Dendritic cell treated with granulocyte-macrophage colony-stimulating factor and Interleukin-4, amounts not matched to agents 40 ng/mL and 50 ng/mL, for 4 days (primary cell): ENCODE measurements at regions not wholly inside any gene's neighbourhood (a gene's known extent, or its start where the extent isn't known, plus 50 kb on each side); places are given as distances from the start of the nearest gene placed in this dataset.
"Not testable (repeated sequence)": the region's sequence is repeated elsewhere in the genome, so short reads cannot be mapped to it uniquely, and the experiment has no call there.

Source experiments
- H3K27ac Mint-ChIP-seq: one replicate; pipeline ENCODE4 v1.8.0; 2022; ENCODE audit warnings: mild to moderate bottlenecking, mixed read lengths
- H3K27me3 Mint-ChIP-seq: one replicate; pipeline ENCODE4 v1.8.0; 2022; ENCODE audit warnings: mild to moderate bottlenecking, mixed read lengths
- H3K36me3 Mint-ChIP-seq: one replicate; pipeline ENCODE4 v1.8.0; 2022; ENCODE audit warnings: low read depth, mixed read lengths
- H3K4me1 Mint-ChIP-seq: one replicate; pipeline ENCODE4 v1.8.0; 2022; ENCODE audit warnings: low read depth, mixed read lengths
- H3K4me3 Mint-ChIP-seq: one replicate; pipeline ENCODE4 v1.8.0; 2022; ENCODE audit warnings: mild to moderate bottlenecking, moderate library complexity, mixed read lengths
- H3K9me3 Mint-ChIP-seq: one replicate; pipeline ENCODE4 v1.8.0; 2022; ENCODE audit warnings: mixed read lengths
- intact Hi-C: fragments of 100-400 bp; cut with micrococcal nuclease; formaldehyde crosslinking; loops from one replicate; pipeline ENCODE4 v1.15.0; 2022

DNA sequence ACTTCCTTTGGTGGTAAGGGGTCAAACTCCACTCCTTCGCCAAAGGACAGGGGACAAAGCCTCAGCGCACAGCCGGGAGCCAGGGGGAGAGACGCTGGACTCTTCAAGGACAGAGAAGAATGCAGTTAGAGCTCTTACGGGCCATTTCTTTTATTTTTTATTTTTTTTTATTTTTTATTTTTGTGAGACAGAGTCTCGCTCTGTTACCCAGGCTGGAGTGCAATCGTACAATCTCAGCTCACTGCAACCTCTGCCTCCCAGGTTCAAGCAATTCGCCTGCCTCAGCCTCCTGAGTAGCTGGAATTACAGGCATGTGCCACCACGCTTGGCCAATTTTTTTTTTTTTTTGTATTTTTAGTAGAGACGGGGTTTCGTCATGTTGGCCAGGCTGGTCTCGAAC, 93.2 kb upstream of the RPH3AL start, which contains the start of gene RFLNB:
Gene RFLNB, minus strand, starts transcription at position 101 of the 400 bp plus-strand sequence.
- H3K9me3 Mint-ChIP-seq, H3K4me3 Mint-ChIP-seq, H3K27ac Mint-ChIP-seq, H3K36me3 Mint-ChIP-seq, H3K27me3 Mint-ChIP-seq, intact Hi-C loops: not testable (repeated sequence)
- H3K4me1 Mint-ChIP-seq: peaks cover 18% of the 10 kb centered on the region

DNA sequence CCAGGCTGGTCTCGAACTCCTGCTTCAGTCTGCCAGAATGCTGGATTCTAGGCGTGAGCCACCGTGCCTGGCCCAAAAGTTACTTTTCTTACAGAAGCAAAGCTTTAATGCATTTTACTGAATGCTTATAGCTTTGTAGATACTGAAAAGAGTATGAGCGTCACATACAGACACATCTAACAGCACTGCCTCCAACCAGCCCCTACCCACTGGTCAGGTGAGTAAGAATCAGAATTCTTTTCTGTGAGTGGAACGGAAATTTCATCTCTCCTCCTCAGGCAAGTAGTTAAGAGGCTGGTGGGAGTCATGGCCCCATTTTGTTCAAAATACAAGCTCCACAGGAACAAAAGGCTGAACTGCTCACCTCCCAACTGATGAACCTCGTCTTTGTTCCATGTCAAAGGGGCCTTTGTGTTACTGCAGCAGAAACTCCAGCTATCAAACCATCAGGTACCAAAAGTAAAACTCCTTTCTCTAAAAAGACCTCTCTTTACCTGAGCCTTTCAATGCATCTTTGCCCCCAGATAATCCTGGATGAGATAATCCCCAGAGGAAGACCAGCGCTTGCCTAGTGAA, 92.4 kb upstream of the RPH3AL start:
- Mint-ChIP-seq H3K4me3 (no peak overlapping the region), H3K9me3 (no peaks in the 10 kb centered on the region), H3K27me3 (no peaks in the 10 kb centered on the region), H3K27ac (no peak overlapping the region), H3K36me3 (peaks cover 8% of the 10 kb centered on the region), H3K4me1 (peaks cover 18% of the 10 kb centered on the region)
- intact Hi-C loops: no loop called here

DNA sequence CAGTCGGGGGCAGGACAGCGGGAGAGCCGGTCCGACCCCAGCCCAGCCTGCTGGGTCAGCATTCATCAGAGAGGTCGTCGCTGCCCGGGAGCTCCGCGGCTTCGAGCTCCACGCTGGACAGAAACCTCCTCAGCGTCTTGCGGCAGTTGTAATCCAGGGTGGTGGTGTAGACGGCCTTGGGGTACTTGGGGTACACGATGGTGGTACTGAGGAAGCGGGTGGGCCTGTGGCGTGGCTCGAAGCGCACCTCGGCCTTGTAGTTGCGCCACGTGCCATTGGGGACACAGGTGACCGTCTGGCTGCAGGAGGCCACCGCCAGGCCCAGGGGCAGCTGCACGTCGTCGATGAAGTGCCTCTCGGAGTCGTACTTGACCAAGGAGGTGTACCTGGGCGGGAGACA, 90.5 kb upstream of the RPH3AL start:
- no peaks in the 10 kb centered on the region for H3K9me3 Mint-ChIP-seq
- H3K4me1 Mint-ChIP-seq: peaks cover 18% of the 10 kb centered on the region
- H3K4me3 Mint-ChIP-seq: no peak overlapping the region
- peaks cover 8% of the 10 kb centered on the region for H3K36me3 Mint-ChIP-seq
- H3K27ac Mint-ChIP-seq: peak overlapping the region; percentile 51
- H3K27me3 Mint-ChIP-seq: no peaks in the 10 kb centered on the region
- intact Hi-C loops: no loop called here

DNA sequence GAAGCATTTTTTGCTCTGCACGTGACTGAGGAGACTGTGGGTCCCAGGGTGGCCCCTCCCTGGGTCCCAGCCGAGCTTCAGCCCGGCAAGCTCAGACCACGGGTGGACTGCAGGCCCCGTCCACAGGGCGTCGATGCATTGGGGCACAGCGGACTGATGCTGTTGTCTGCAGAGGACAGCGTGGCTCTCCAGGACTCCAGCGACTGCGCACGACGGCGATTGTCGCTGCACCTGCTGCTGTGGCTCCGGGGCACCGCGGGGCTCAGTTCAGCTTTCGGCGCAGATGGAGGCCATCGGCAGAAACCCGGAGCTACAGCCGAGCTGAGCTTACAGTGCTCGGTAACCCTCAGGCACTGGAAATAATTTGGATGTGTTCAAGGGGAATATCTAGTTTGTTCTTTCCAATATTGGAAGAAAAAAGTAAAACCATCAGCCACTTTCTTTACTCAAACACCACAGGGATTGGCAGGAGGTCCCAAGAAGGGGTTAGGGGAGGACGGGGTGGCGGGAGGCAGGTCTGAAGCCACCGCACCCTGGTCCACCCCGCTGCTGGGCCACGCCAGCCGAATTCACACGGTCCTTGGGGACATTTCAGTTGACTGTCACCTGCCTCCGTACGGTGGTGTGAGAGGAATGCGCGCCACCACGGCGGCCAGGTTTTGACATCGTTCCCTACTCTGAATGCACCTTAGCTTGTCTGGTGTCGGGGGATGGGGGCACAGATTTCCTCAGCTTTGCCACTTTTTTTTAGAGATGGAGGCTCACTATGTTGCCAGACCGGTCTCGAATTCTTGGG, 88.7 kb upstream of the RPH3AL start:
- H3K9me3 Mint-ChIP-seq: no peaks in the 10 kb centered on the region
- no peak overlapping the region for H3K4me3 Mint-ChIP-seq
- H3K27me3 Mint-ChIP-seq: no peaks in the 10 kb centered on the region
- peaks cover 14% of the 10 kb centered on the region for H3K4me1 Mint-ChIP-seq
- H3K27ac Mint-ChIP-seq: no peak overlapping the region
- intact Hi-C loops: no loop called here
- peaks cover 8% of the 10 kb centered on the region for H3K36me3 Mint-ChIP-seq

DNA sequence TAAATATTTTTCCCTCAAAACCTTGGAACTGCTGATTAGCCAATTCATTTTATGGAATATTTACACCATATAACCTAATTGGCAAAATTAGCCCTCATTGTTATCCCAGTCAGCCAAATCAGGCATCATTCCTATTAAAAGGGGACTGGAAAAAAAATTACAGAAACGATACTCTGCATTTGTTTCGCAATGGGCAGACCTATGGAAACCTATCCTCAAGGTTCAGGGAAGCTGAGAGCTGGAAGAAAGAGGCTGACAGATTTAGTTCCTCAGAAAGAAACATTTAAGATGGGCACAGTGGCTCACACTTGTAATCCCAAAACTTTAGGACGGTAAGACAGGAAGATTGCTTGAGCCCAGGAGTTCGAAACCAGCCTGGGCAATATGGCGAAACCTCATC, 85.6 kb upstream of the RPH3AL start:
- intact Hi-C loops: no loop called here
- no peak overlapping the region for H3K27ac Mint-ChIP-seq
- peaks cover 9% of the 10 kb centered on the region for H3K9me3 Mint-ChIP-seq
- H3K4me3 Mint-ChIP-seq: no peak overlapping the region
- peaks cover 8% of the 10 kb centered on the region for H3K36me3 Mint-ChIP-seq
- peaks cover 5% of the 10 kb centered on the region for H3K4me1 Mint-ChIP-seq
- H3K27me3 Mint-ChIP-seq: no peaks in the 10 kb centered on the region

DNA sequence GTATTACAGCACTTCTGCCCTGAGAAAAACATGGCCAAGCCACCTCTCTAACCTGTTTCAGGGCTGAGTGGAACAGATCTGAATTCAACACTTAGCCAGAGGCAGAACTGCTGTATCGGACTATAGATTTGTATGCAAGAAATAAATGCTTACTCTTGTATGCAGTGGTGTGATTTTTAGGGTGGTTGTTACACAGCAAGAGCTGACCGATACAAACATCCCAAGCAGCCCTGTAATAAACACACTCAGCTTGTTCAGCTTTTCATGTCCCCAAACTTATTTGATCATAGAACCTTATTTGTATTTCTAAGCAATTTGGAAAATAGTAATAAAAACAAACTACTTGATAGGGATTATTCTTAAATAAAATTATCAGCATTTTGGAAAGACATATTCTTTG, 84.9 kb upstream of the RPH3AL start:
- H3K27me3 Mint-ChIP-seq: no peaks in the 10 kb centered on the region

DNA sequence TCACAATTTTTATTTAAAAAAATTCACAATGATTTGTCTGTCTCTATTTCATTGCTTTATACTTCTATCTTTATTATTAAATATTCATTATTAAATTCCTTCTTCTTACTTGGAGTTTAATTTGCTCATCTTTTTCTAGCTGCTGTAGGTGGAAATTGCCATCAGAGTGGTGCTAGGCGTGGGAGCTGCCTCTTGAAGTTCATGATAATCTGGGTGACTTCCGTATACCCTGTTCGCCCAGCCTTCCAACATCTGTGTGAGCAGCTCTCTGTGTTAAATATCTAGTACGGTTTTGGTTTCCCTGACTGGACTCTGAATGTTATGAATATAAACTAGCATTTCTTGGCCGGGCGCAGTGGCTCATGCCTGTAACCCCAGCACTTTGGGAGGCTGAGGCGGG, 84.0 kb upstream of the RPH3AL start:
- H3K4me3 Mint-ChIP-seq: no peak overlapping the region
- no peaks in the 10 kb centered on the region for H3K4me1 Mint-ChIP-seq
- peaks cover 8% of the 10 kb centered on the region for H3K36me3 Mint-ChIP-seq
- H3K9me3 Mint-ChIP-seq: peaks cover 9% of the 10 kb centered on the region
- intact Hi-C loops: no loop called here
- H3K27ac Mint-ChIP-seq: no peak overlapping the region
- H3K27me3 Mint-ChIP-seq: no peaks in the 10 kb centered on the region

More for the DNA sequence above, 84.9 kb upstream of the RPH3AL start:
- peaks cover 9% of the 10 kb centered on the region for H3K9me3 Mint-ChIP-seq
- H3K4me1 Mint-ChIP-seq: no peaks in the 10 kb centered on the region
- H3K27ac Mint-ChIP-seq: no peak overlapping the region
- H3K36me3 Mint-ChIP-seq: peaks cover 8% of the 10 kb centered on the region
- no peak overlapping the region for H3K4me3 Mint-ChIP-seq
- intact Hi-C loops: no loop called here

DNA sequence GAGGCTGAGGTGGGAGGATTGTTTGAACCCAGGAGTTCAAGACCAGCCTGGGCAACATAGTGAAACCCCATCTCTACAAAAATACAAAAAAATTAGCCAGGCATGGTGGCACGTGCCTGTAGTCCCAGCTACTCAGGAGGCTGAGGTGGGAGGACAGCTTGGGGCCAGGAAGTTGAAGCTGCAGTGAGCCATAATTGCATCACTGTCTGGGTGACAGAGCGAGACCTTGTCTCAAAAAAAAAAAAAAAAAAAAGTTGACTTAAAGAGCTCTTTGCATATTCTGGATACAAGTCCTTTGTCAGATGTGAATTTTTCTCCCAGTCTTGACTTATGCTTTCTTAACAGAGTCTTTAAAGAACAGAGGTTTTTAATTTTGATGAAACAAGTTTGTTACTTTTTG, 79.9 kb upstream of the RPH3AL start:
- H3K27me3 Mint-ChIP-seq, H3K27ac Mint-ChIP-seq, H3K36me3 Mint-ChIP-seq, H3K4me3 Mint-ChIP-seq, H3K4me1 Mint-ChIP-seq, intact Hi-C loops: not testable (repeated sequence)
- H3K9me3 Mint-ChIP-seq: peaks cover 31% of the 10 kb centered on the region

DNA sequence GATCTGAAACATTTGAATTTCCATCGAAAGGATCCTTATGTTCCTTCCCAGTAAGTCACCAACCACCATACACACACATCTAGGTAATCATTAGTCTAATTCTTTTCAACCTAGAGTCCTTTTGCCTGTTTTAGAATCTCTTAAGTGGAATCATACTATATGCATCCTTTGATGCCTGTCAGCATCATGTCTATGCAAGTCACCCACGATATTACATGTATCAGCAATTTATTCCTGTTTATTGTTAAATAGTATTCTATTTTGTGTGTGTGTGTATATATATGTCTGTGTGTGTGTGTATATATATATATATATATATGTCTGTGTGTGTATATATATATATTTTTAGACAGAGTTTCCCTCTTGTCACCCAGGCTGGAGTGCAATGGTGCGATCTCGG, 78.9 kb upstream of the RPH3AL start:
- intact Hi-C loops: no loop called here
- H3K27ac Mint-ChIP-seq: no peak overlapping the region

DNA sequence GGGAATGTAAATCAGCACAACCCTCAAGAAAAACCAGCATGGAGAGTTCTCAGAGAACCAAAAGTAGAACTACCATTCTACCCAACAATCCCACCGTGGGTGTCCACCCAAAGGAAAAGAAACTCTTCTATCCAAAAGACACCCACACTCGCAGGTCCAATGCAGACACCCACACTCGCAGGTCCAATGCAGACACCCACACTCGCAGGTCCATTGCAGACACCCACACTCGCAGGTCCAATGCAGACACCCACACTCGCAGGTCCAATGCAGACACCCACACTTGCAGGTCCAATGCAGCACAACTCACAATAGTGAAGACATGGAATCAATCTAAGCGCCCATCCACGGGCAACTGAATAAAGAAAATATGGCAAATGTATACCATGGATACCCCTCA, 77.0 kb upstream of the RPH3AL start:
- Mint-ChIP-seq H3K27me3 (no peaks in the 10 kb centered on the region), H3K4me1 (no peaks in the 10 kb centered on the region), H3K27ac (no peak overlapping the region), H3K4me3 (no peak overlapping the region), H3K9me3 (peaks cover 23% of the 10 kb centered on the region), H3K36me3 (no peaks in the 10 kb centered on the region)
- intact Hi-C loops: no loop called here

More for the DNA sequence above, 78.9 kb upstream of the RPH3AL start:
- Mint-ChIP-seq H3K4me3 (no peak overlapping the region), H3K36me3 (no peaks in the 10 kb centered on the region), H3K9me3 (peaks cover 32% of the 10 kb centered on the region), H3K27me3 (no peaks in the 10 kb centered on the region), H3K4me1 (no peaks in the 10 kb centered on the region)

DNA sequence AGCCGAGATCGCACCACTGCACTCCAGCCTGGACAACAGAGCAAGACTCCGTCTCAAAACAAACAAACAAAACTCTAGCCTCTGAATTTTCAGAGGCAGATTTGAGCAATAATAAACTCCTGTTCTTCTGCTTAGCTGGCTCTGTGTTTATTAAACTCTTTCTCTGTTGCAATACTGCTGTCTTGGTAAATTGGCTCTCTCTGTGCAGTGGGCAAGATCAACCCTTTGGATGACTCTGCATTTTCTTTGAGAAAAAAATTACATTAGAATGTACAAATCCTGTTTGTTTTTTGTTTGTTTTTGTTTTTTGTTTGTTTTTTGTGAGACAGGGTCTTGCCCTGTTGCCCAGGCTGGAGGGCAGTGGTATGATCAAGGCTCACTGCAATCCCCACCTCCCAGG, 75.8 kb upstream of the RPH3AL start:
- intact Hi-C loops: no loop called here
- Mint-ChIP-seq H3K36me3 (no peaks in the 10 kb centered on the region), H3K4me1 (no peaks in the 10 kb centered on the region), H3K4me3 (no peak overlapping the region), H3K27ac (no peak overlapping the region), H3K9me3 (peaks cover 23% of the 10 kb centered on the region), H3K27me3 (no peaks in the 10 kb centered on the region)

DNA sequence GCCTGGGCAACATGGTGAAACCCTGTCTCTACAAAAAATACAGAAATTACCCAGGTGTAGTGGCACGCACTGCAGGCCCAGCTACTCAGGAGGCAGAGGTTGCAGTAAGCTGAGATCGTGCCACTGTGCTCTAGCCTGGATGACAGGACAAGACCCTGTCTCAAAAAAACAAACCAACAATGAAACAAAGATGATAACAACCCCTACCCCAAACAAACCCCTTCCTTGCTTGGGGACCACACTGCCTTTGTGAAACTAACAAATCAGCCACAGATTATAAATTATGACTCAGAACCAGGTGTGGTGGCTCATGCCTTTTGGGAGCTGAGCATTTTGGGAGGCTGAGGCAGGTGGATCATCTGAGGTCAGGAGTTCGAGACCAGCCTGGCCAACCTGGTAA, 75.3 kb upstream of the RPH3AL start:
- H3K27me3 Mint-ChIP-seq: no peaks in the 10 kb centered on the region
- H3K4me1 Mint-ChIP-seq: no peaks in the 10 kb centered on the region
- H3K9me3 Mint-ChIP-seq: peaks cover 23% of the 10 kb centered on the region
- H3K27ac Mint-ChIP-seq: no peak overlapping the region
- intact Hi-C loops: no loop called here
- H3K4me3 Mint-ChIP-seq: no peak overlapping the region
- H3K36me3 Mint-ChIP-seq: no peaks in the 10 kb centered on the region

DNA sequence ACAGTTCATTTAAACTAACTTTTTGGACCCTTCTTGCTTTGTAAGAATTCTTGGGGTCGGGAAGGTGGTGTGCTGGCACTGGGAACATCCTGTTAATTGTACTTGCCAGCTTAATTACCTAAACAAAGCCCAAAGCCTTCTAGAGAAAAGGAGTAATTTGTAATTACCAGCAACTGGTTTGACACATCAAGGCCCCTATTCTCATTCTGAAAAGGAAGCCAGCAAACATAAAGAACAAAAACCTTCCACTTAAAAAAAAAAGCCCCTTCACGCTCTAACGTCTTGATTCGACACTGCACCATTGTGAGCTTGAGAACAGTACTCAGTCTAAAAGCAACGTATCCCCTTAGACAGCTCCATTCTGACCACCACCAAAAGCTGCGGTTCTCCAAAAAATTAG, 74.7 kb upstream of the RPH3AL start:
- intact Hi-C loops: no loop called here
- Mint-ChIP-seq H3K36me3 (no peaks in the 10 kb centered on the region), H3K4me3 (no peak overlapping the region), H3K27me3 (no peaks in the 10 kb centered on the region), H3K9me3 (peaks cover 23% of the 10 kb centered on the region), H3K27ac (no peak overlapping the region), H3K4me1 (peaks cover 4% of the 10 kb centered on the region)

DNA sequence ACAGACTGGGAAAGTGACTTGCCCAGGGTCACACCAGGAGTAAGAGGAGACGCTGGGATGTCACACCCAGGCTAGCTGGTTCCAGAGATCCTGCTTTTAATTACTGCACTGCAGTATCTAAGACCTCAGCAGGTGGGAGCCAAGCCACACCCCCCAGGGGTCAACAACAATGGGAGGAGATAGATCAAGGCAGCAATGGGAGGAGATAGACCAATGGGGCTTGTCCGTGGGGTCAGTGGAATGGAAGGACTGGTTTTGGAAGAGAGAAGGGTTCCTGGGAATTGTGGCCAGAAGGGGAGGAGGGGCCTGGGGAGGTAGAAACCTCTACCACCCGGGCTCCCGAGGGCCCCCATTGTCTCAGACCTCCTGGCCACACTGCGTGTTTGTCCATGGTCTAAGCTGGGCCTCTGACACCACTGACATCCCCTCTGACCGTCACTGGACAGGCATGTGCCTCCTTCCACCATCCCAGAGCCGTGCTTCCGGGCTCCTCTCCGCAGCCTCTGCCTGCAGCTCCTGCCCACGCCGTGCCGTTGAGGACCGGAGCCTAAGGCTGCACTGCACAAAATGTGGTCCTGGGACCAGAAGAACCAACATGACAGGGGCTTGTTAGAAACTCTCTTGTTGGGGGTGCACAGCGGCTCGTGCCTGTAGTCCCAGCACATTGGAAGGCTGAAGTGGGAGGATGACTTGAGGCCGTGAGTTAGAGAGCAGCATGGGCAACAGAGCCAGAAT, 69.8 kb upstream of the RPH3AL start:
- Mint-ChIP-seq H3K27me3 (peaks cover 10% of the 10 kb centered on the region), H3K27ac (no peak overlapping the region), H3K9me3 (no peaks in the 10 kb centered on the region), H3K4me1 (peaks cover 25% of the 10 kb centered on the region), H3K36me3 (no peaks in the 10 kb centered on the region), H3K4me3 (no peak overlapping the region)
- intact Hi-C loops: no loop called here
